Activated T-cell treated with anti-CD3 and anti-CD28 coated beads for 24 hours (primary cell): ENCODE measurements at regions not wholly inside any gene's neighbourhood (a gene's known extent, or its start where the extent isn't known, plus 50 kb on each side); places are given as distances from the start of the nearest gene placed in this dataset.
"Not testable (repeated sequence)": the region's sequence is repeated elsewhere in the genome, so short reads cannot be mapped to it uniquely, and the experiment has no call there.

ENCODE experiments used
- DNase-seq: peaks from one replicate; pipeline ENCODE4 v3.0.0-alpha.2; 2020; ENCODE audit warnings: low read depth

GRCh38 chr13:90256746-90257145, 1090.7 kb upstream of the MIR17HG start:
- no peak for DNase-seq

DNA sequence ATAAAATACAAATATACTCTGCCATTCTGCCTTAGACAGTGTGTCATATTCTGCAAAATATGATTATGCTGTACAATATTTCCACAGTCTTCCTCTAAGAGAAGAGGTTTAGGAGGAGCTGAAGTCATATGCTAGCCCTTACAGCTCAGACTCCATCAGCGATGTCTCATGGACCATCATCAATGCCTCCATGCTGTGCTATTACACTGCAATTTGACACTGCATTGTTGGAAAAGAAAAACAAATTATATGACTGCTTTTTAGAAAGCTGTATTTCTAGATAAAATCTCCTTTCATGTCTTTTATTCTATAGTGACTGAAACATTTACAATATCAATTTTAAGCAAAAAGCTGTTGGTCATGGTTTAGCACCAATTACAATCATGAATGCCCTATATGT, 1089.4 kb upstream of the MIR17HG start:
- no peak for DNase-seq

DNA sequence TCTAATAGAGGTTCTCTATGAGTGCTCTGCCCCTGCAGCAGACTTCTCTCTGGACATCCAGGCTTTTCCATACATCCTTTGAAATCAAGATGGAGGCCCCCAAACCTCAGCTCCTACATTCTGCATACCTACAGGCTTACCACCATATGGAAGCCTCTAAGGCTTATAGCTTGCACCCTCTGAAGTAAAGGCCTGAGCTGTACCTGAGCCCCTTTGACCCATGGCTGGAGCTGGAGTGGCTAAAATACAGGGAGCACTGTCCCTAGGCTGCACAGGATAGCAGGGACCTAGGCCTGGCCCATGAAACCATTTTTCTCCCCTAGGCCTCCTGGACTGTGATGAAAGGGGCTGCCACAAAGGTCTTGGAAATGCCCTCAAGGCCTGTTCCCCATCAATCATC, 1086.1 kb upstream of the MIR17HG start:
- no peak for DNase-seq

GRCh38 chr13:90270226-90270625, 1077.3 kb upstream of the MIR17HG start:
- DNase-seq = no peak

DNA sequence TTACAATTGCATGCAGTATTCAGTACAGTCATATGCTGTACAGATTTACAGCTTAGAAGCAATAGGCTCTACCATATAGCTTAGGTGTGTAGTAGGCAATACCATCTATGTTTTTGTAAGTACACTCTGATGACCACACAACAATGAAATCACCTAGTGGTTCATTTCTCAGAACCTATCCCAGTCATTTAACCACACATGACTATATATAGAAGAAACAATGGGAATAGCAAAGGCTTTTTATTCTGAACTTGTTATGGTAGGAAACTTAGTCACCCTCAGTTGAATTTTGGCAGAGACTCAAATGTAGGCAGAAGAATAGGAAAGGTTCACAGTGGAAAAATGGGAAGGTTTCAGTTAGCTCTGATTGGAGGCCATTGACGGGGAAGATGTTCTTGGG, 1075.1 kb upstream of the MIR17HG start:
- DNase-seq = no peak

GRCh38 chr13:90276216-90276615, 1071.3 kb upstream of the MIR17HG start:
- no peak for DNase-seq

DNA sequence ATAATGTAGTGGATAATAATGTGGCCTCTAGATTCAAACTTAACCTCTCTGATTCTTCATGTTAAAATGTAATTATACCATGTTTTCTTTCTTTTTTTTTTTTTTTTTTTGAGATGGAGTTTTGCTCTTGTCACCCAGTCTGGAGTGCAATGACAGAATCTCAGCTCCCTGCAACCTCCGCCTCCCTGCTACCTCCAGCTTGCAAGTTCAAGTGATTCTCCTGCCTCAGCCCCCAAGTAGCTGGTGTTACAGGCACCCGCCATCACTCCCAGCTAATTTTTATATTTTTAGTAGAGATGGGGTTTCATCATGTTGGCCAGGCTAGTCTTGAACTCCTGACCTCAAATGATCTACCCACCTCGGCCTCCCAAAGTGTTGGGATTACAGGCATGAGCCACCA, 1069.3 kb upstream of the MIR17HG start:
- DNase-seq = not testable (repeated sequence)

DNA sequence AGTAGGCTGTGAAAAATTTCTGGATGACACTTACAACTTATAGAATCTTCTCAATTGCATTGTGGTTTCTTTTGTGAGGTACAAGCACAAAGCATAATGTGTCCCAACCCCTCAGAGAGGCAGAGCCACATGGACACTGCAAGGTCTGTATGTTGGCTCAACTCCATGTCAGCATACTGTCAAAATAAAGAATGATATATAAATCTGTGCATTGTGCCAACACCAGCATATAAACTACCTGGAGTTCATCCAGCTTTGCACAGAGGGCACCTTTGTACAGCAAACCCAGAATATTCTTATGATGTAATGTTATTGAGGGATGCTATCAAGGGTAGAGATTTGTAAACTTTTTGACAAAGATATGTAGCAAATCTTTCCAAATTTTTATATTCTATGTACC, 1065.8 kb upstream of the MIR17HG start:
- DNase-seq = no peak

GRCh38 chr13:90287521-90287920, 1060.0 kb upstream of the MIR17HG start:
- no peak for DNase-seq

DNA sequence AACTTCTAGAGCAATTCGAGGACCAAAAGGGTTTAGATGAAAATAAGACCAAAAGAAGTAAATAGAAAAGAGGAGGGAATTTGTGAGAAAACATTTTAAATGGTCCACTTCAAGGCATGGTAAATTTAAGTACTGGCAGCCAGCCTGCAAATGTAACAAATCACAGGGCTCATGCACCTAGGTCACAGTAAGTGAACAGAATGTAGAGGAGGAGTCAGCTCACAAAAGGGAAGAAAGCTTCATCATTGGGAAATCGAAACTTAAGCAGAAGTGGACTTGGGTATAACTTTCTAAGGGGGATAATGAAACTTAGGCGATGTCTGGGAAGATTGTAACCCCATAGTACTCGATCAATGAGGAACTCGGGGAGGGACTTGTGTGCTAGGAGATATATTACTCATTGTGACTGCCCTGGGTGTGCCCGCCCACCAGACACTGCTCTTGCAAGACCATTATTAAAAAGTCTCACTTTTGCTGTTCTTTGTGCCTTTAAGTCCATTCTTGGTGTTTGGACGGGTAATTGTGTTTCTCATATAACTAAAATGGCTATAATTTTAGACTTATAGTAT, 1053.6 kb upstream of the MIR17HG start:
- no peak for DNase-seq

GRCh38 chr13:90299238-90299637, 1048.2 kb upstream of the MIR17HG start:
- DNase-seq = no peak

- no peak for DNase-seq
Observed at GRCh38 chr13:90300015-90300414, 1047.5 kb upstream of the MIR17HG start.

DNA sequence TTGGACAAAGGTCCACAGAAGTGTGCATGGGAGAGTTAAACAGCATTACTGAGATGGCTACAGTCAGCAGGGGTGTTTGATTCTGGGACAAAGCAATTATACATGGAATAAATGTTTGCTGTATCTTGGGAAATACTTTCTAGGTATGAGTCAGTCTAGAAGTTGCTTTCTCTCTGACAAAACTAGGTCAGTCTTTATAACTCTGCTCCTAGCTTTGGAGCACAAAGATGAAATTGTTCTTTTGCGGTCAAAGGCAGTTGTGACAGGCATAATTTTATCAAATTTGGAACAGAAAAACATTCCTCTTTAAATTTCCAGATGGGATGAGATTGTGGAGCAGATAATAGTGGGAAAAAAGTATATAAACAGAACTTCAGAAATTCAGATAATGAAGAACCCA, 1045.4 kb upstream of the MIR17HG start:
- DNase-seq = no peak

GRCh38 chr13:90305796-90306195, 1041.7 kb upstream of the MIR17HG start:
- DNase-seq = no peak

- no peak for DNase-seq
Observed at GRCh38 chr13:90307136-90307535, 1040.4 kb upstream of the MIR17HG start.

DNA sequence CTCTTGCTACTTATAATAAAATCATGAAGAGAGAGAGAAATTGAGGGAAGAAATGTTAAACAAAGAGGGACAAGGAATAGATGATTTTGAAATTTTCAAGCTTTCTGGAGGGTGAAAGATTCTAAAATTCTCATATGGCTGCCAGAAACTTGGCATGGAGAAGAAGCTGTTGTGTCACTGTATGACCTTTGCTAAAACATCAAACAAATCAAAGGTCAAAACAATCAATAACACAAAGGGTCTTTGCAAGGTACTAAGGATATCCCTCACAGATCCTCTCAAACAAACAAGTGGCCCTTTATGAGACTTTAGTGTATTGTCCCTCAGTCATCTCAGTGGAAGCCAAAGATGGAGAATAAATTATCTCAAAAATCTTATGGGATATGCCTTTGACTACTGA, 1039.2 kb upstream of the MIR17HG start:
- no peak for DNase-seq

GRCh38 chr13:90311929-90312328, 1035.6 kb upstream of the MIR17HG start:
- DNase-seq = no peak

DNA sequence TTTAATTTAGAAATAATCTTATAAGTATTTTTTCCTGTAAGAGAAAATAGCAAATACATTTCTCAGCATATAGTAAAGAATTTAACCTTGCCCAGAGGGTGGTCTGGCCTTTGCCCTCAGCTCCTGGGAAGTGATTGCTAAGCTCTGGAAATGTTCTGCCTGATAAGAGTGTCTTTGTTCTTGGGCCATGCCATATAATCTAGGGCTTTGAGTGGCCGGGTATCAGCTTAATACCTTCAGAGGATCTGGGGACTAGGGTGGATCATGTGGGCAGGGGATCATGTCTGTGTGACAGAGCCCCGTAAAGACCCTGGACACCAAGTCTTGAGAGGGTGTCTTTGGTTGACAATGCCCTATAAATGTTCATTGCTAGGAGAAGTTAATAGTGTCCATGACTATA, 1032.4 kb upstream of the MIR17HG start:
- DNase-seq = no peak

- no peak for DNase-seq
Observed at GRCh38 chr13:90320664-90321063, 1026.8 kb upstream of the MIR17HG start.

DNA sequence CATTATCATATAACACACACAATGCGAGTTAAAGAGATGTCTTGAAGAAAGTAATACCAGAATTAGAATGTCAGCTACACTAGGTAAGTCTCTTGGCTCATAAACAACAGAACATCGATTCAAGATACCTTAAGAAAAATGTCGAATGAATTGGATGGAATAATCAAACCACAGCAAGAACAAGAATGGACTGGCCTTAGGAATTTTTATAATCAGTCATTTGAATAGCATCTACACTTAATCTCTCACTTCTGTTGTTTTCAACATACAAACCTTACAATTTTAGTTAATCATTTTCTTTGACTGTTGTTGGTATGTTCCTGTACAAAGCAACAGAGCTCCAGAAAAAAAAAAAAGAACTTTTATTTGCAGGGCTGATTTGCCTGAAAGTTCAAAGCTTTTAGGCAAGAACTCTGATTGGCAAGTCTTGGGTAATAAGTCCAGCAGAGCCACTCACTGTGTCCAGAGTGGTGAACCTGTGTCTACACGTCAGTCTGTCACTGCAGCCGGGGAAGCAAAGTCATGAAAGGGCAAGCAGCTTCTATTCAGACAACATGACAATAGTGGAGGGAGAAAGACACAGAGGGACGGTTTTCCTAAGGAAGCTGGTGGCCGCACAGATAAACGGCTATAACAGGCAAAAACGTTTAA, 1026.1 kb upstream of the MIR17HG start:
- DNase-seq = no peak

DNA sequence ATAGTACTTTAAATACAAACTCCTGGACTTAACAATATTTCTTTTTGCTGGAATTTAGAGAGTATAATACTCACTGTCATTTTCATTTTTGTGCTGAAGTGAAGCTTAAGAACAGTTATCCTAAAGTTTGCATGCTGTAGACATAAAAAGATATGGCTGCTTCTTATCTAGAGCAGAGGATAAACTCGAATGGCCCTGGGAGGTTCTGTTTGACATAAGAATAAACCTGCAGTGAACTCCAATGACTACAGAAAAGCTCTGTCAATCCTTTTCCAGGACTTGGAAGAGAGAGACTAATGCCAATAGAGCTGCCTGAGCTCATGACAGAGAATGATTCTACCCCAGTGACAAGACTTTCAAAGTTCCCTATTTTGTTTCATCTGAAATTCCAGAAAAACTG, 1017.8 kb upstream of the MIR17HG start:
- DNase-seq = no peak

GRCh38 chr13:90331974-90332373, 1015.5 kb upstream of the MIR17HG start:
- DNase-seq = no peak

- DNase-seq = no peak
Observed at GRCh38 chr13:90336507-90336906, 1011.0 kb upstream of the MIR17HG start.

DNA sequence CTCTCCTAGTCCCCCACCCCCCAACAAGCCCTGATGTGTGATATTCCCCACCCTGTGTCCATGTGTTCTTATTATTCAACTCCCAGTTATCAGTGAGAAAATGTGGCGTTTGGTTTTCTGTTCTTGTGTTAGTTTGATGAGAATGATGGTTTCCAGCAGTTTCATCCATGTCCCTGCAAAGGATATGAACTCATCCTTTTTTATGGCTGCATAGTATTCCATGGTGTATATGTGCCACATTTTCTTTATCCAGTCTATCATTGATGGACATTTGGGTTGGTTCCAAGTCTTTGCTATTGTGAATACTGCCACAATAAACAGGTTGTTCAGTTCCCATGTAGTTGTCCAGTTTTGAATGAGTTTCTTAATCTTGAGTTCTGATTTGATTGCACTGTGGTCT, 1006.1 kb upstream of the MIR17HG start:
- DNase-seq = not testable (repeated sequence)
